ENCODE measurements at regions not wholly inside any gene's neighbourhood (a gene's known extent, or its start where the extent isn't known, plus 50 kb on each side); places are given as distances from the start of the nearest gene placed in this dataset.

- no peak overlapping the region for H3K18ac ChIP-seq (ENCODE audit: extremely low read depth, low read length)
- no peak overlapping the region for H2BK12ac ChIP-seq (ENCODE audit: low read depth, low read length)
- H2AK5ac ChIP-seq (ENCODE audit: low read depth, low read length), result no peak overlapping the region
- H3K79me2 ChIP-seq (ENCODE audit: control insufficient read depth in 1 of 2, insufficient read depth in 2 of 2, low read length in 2 of 2), result no peaks in the 10 kb centered on the region
- no peak for DNase-seq (ENCODE audit: low read depth in 1 of 2, low spot score in 2 of 2)
- H2BK20ac ChIP-seq (ENCODE audit: low read length), result no peak overlapping the region
- no peak overlapping the region for H4K8ac ChIP-seq (ENCODE audit: extremely low read depth, insufficient read depth, low read length)
- H2BK15ac ChIP-seq (ENCODE audit: low read length), result no peak overlapping the region
- no peak overlapping the region for H3K9ac ChIP-seq (replicated peaks in 1 of 4; ENCODE audit: extremely low read depth in 1 of 4, low read depth in 3 of 4, low read length in 3 of 4)
- no peak overlapping the region for H4K91ac ChIP-seq (replicated peaks; ENCODE audit: insufficient read length, low read length)
- WGBS, 2 experiments (ENCODE audit: extremely low coverage in 1 of 2, insufficient coverage in 1 of 2, insufficient read length in 1 of 2, insufficient replicate concordance in 2 of 2, low coverage in 1 of 2, low lambda C conversion rate in 2 of 2, missing lambda C conversion rate in 1 of 2), result 94% methylated on average over 1 of the region's 1 CpG; no CpG with 5 or more reads in 1 of the 2 experiments
- H2AFZ ChIP-seq (ENCODE audit: low read length), result no peak overlapping the region
- H4K5ac ChIP-seq (ENCODE audit: insufficient read length, low read depth, low read length), result no peak overlapping the region
- no peak overlapping the region for H3K23ac ChIP-seq (ENCODE audit: insufficient read length)
- H3K4me2 ChIP-seq (ENCODE audit: insufficient read depth in 1 of 2, low read depth in 2 of 2, low read length in 2 of 2), result no peak overlapping the region
- ChIA-PET POLR2A (ENCODE audit: partially characterized antibody) (no interaction called here), CTCF (ENCODE audit: partially characterized antibody) (no interaction called here)
- H3K56ac ChIP-seq (replicated peaks; ENCODE audit: insufficient read length, low read depth, low read length), result no peak overlapping the region
- H3K4ac ChIP-seq (replicated peaks; ENCODE audit: insufficient read length, low read depth, low read length), result no peak overlapping the region
- no peaks in the 10 kb centered on the region for H3K9me3 ChIP-seq (ENCODE audit: insufficient read depth in 2 of 2, low read depth in 1 of 2, low read length in 1 of 2)
- H2BK120ac ChIP-seq (replicated peaks; ENCODE audit: low read depth, low read length), result no peak overlapping the region
- H4K20me1 ChIP-seq (replicated peaks in 1 of 2; ENCODE audit: control insufficient read depth in 1 of 2, insufficient read depth in 2 of 2, low read length in 2 of 2), result no peaks in the 10 kb centered on the region
- H3K4me1 ChIP-seq (replicated peaks in 1 of 4; ENCODE audit: control insufficient read depth in 3 of 4, insufficient read depth in 4 of 4, low read length in 3 of 4), result no peaks in the 10 kb centered on the region; a peak in 1 of 7 replicates
- H3K14ac ChIP-seq (ENCODE audit: insufficient read length), result no peak overlapping the region
- FAIRE-seq, result no peak
- H2BK5ac ChIP-seq (ENCODE audit: low read depth, low read length), result no peak overlapping the region
- H3K79me1 ChIP-seq (ENCODE audit: low read depth, low read length), result no peaks in the 10 kb centered on the region
- TF ChIP-seq BRCA1 (IDR thresholded peaks at IDR 0.05; ENCODE audit: low read depth, low read length), result no peak
- H3K27me3 ChIP-seq (replicated peaks in 1 of 4; ENCODE audit: control insufficient read depth in 3 of 4, extremely low read depth in 1 of 4, insufficient read depth in 3 of 4, low read length in 3 of 4), result no peaks in the 10 kb centered on the region
- no peaks in the 10 kb centered on the region for H3K23me2 ChIP-seq (ENCODE audit: low read depth, low read length)
- H3K27ac ChIP-seq (ENCODE audit: low read depth, low read length), result no peak overlapping the region
- H3K36me3 ChIP-seq (ENCODE audit: control insufficient read depth in 2 of 4, insufficient read depth in 4 of 4, low read length in 3 of 4), result no peaks in the 10 kb centered on the region
- no peak overlapping the region for H3K4me3 ChIP-seq (ENCODE audit: extremely low read depth in 1 of 4, insufficient read depth in 2 of 4, low read depth in 3 of 4, low read length in 4 of 4)
Measured at GRCh38 chr17:13398091-13398490, 203.6 kb downstream of the HS3ST3A1 start.
